NCI-H2029 (cell line): ENCODE measurements at regions not wholly inside any gene's neighbourhood (a gene's known extent, or its start where the extent isn't known, plus 50 kb on each side); places are given as distances from the start of the nearest gene placed in this dataset.

Experiments
- DNase-seq: peaks from one replicate; lab custom pipeline; 2025; lab: John Stamatoyannopoulos, UW

GRCh38 chr10:124227055-124227975 is 133.9 kb upstream of the CHST15 start:
- DNase-seq: no peak

GRCh38 chr10:124226271-124227054 is 133.1 kb upstream of the CHST15 start:
- DNase-seq: no peak

GRCh38 chr10:124225467-124226270 is 132.3 kb upstream of the CHST15 start:
- no peak for DNase-seq

GRCh38 chr10:124225029-124225466 is 131.7 kb upstream of the CHST15 start:
- DNase-seq: no peak

- DNase-seq: no peak
Measured at GRCh38 chr10:124224331-124225028, 131.1 kb upstream of the CHST15 start.

GRCh38 chr10:124223711-124224085 is 130.3 kb upstream of the CHST15 start:
- DNase-seq: no peak

GRCh38 chr10:124222988-124223710 is 129.8 kb upstream of the CHST15 start:
- DNase-seq: no peak

GRCh38 chr10:124222318-124222987 is 129.1 kb upstream of the CHST15 start:
- DNase-seq: no peak

- no peak for DNase-seq
Measured at GRCh38 chr10:124221356-124222317, 128.2 kb upstream of the CHST15 start.

GRCh38 chr10:124220971-124221355 is 127.6 kb upstream of the CHST15 start:
- no peak for DNase-seq

GRCh38 chr10:124220547-124220946 is 127.1 kb upstream of the CHST15 start:
- DNase-seq: no peak

- DNase-seq: no peak
Measured at GRCh38 chr10:124219655-124220054, 126.3 kb upstream of the CHST15 start.

GRCh38 chr10:124219062-124219461 is 125.7 kb upstream of the CHST15 start:
- DNase-seq: no peak

GRCh38 chr10:124217906-124218804 is 124.8 kb upstream of the CHST15 start:
- no peak for DNase-seq

- DNase-seq: no peak
Measured at GRCh38 chr10:124217031-124217430, 123.6 kb upstream of the CHST15 start.

- DNase-seq: no peak
Measured at GRCh38 chr10:124214610-124215375, 121.4 kb upstream of the CHST15 start.

- no peak for DNase-seq
Measured at GRCh38 chr10:124213899-124214510, 120.6 kb upstream of the CHST15 start.
